Loucy (cell line): ENCODE measurements at regions not wholly inside any gene's neighbourhood (a gene's known extent, or its start where the extent isn't known, plus 50 kb on each side); places are given as distances from the start of the nearest gene placed in this dataset.

Experiments used
- EZH2phosphoT487 ChIP-seq: fragments of 200-600 bp; IDR thresholded peaks from 2 replicates; pipeline ENCODE4 v1.6.1; 2018; ENCODE audit warnings: antibody characterized with exemption, mild to moderate bottlenecking, moderate library complexity, borderline replicate concordance
- TF ChIP-seq, protein P1 (sequence below): fragments of 200-600 bp; sonication (generic); conservative IDR thresholded peaks from 2 replicates; pipeline ENCODE4 v1.5.1; 2014; ENCODE audit warnings: mild to moderate bottlenecking, antibody characterized with exemption, low read length

- TF ChIP-seq, protein P1, sequence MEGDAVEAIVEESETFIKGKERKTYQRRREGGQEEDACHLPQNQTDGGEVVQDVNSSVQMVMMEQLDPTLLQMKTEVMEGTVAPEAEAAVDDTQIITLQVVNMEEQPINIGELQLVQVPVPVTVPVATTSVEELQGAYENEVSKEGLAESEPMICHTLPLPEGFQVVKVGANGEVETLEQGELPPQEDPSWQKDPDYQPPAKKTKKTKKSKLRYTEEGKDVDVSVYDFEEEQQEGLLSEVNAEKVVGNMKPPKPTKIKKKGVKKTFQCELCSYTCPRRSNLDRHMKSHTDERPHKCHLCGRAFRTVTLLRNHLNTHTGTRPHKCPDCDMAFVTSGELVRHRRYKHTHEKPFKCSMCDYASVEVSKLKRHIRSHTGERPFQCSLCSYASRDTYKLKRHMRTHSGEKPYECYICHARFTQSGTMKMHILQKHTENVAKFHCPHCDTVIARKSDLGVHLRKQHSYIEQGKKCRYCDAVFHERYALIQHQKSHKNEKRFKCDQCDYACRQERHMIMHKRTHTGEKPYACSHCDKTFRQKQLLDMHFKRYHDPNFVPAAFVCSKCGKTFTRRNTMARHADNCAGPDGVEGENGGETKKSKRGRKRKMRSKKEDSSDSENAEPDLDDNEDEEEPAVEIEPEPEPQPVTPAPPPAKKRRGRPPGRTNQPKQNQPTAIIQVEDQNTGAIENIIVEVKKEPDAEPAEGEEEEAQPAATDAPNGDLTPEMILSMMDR: no peak
- TF ChIP-seq EZH2phosphoT487: no peak
These were observed 58.8 kb upstream of the TMEM163 start for GRCh38 chr2:134777593-134777992.
